CD4-positive, alpha-beta T cell (primary cell): ENCODE measurements at regions not wholly inside any gene's neighbourhood (a gene's known extent, or its start where the extent isn't known, plus 50 kb on each side); places are given as distances from the start of the nearest gene placed in this dataset.

Experiments
- ATAC-seq: fragments of 200-7000 bp; cut with Tn5 transposase; one replicate; pipeline ENCODE4 v1.10.0; 2022; ENCODE audit warnings: mild to moderate bottlenecking; ENCODE audit not compliant: poor library complexity
- CTCF ChIA-PET: fragments of 350-600 bp; sonication (Branson Sonifier 250); formaldehyde crosslinking; loops from one replicate; lab custom pipeline; 2021; ENCODE audit warnings: antibody characterized with exemption, inconsistent platforms; lab: Charles Lee
- POLR2A ChIA-PET: fragments of 350-600 bp; sonication (Branson Sonifier 250); formaldehyde crosslinking; loops from one replicate; lab custom pipeline; 2021; ENCODE audit warnings: antibody characterized with exemption, inconsistent platforms; lab: Charles Lee
- DNase-seq, 14 experiments: peaks; one replicate each; pipeline ENCODE4 v3.0.0-alpha.2; 2013 to 2020; ENCODE audit warnings: mixed read lengths in 2 of 14
- H3K27ac ChIP-seq, 2 donors: one replicate each; pipeline versions ENCODE4 v1.5.1 to v1.7.0; 2013; ENCODE audit warnings: low read length in 2 of 2, low read depth in 1 of 2, mild to moderate bottlenecking in 1 of 2
- H3K27me3 ChIP-seq, 2 experiments: 1 replicate in 1 of 2; 2 replicates in 1 of 2; pipeline versions ENCODE4 v1.6.1 to v1.7.0; 2013; ENCODE audit warnings: low read length in 2 of 2, control low read depth in 1 of 2, mild to moderate bottlenecking in 1 of 2, moderate library complexity in 1 of 2; ENCODE audit not compliant: insufficient read depth in 2 of 2, control insufficient read depth in 1 of 2
- H3K36me3 ChIP-seq: one replicate; pipeline ENCODE4 v1.6.1; 2013; ENCODE audit warnings: low read length, control low read depth; ENCODE audit not compliant: insufficient read depth
- H3K4me1 ChIP-seq: one replicate; pipeline ENCODE4 v1.6.1; 2013; ENCODE audit warnings: low read length, control low read depth; ENCODE audit not compliant: insufficient read depth
- H3K4me3 ChIP-seq: one replicate; pipeline ENCODE4 v1.5.1; 2013; ENCODE audit warnings: mild to moderate bottlenecking, low read length, moderate library complexity
- H3K9me3 ChIP-seq, 2 experiments: 1 replicate in 1 of 2; 2 replicates in 1 of 2; pipeline versions ENCODE4 v1.6.1 to v1.7.0; 2013; ENCODE audit warnings: low read length in 2 of 2, mild to moderate bottlenecking in 2 of 2, control low read depth in 1 of 2, moderate library complexity in 1 of 2; ENCODE audit not compliant: control insufficient read depth in 1 of 2, insufficient read depth in 1 of 2
- H3K27ac Mint-ChIP-seq: one replicate; pipeline ENCODE4 v1.8.0; 2020; ENCODE audit warnings: mixed read lengths
- H3K27me3 Mint-ChIP-seq: one replicate; pipeline ENCODE4 v1.8.0; 2021; ENCODE audit warnings: mixed read lengths
- H3K36me3 Mint-ChIP-seq: one replicate; pipeline ENCODE4 v1.8.0; 2021; ENCODE audit warnings: low read depth, mixed read lengths
- H3K4me1 Mint-ChIP-seq: one replicate; pipeline ENCODE4 v1.8.0; 2021; ENCODE audit warnings: low read depth, mixed read lengths
- H3K4me3 Mint-ChIP-seq: one replicate; pipeline ENCODE4 v1.8.0; 2020; ENCODE audit warnings: mild to moderate bottlenecking, mixed read lengths
- H3K9me3 Mint-ChIP-seq: one replicate; pipeline ENCODE4 v1.8.0; 2020; ENCODE audit warnings: mixed read lengths
- CTCF ChIP-seq: fragments of 200-600 bp; IDR thresholded peaks from one replicate; pipeline ENCODE4 v1.8.0; 2022; ENCODE audit warnings: antibody characterized with exemption, mild to moderate bottlenecking
- intact Hi-C, 2 experiments: fragments of 100-400 bp; cut with DNase I in 1 of 2; cut with micrococcal nuclease in 1 of 2; formaldehyde crosslinking; loops; one replicate each; pipeline versions ENCODE4 v1.15.1 to v1.9.0; 2023 to 2025; cut with DNase I, micrococcal nuclease

GRCh38 chr13:77412860-77413259 lies 86.0 kb upstream of the MYCBP2 start:
- Histone ChIP-seq H3K27me3 (no peaks in the 10 kb centered on the region), H3K36me3 (no peaks in the 10 kb centered on the region), H3K27ac (no peak overlapping the region), H3K9me3 (no peaks in the 10 kb centered on the region), H3K4me3 (no peak overlapping the region), H3K4me1 (no peaks in the 10 kb centered on the region)
- H3K4me3 Mint-ChIP-seq, result no peak overlapping the region
- intact Hi-C loops, result no loop called here
- no peak for DNase-seq
- no peaks in the 10 kb centered on the region for H3K27me3 Mint-ChIP-seq
- ChIA-PET POLR2A (no interaction called here), CTCF (no interaction called here)
- H3K27ac Mint-ChIP-seq, result no peak overlapping the region
- TF ChIP-seq CTCF, result no peak
- H3K9me3 Mint-ChIP-seq, result no peaks in the 10 kb centered on the region
- no peaks in the 10 kb centered on the region for H3K4me1 Mint-ChIP-seq
- H3K36me3 Mint-ChIP-seq, result no peaks in the 10 kb centered on the region
- ATAC-seq, result no peak

GRCh38 chr13:77412116-77412635 lies 85.3 kb upstream of the MYCBP2 start:
- TF ChIP-seq CTCF, result no peak
- H3K27me3 Mint-ChIP-seq, result no peaks in the 10 kb centered on the region
- no peaks in the 10 kb centered on the region for H3K36me3 Mint-ChIP-seq
- Histone ChIP-seq H3K9me3 (no peaks in the 10 kb centered on the region), H3K36me3 (no peaks in the 10 kb centered on the region), H3K4me1 (no peaks in the 10 kb centered on the region), H3K27ac (no peak overlapping the region), H3K4me3 (no peak overlapping the region), H3K27me3 (no peaks in the 10 kb centered on the region)
- no peaks in the 10 kb centered on the region for H3K4me1 Mint-ChIP-seq
- DNase-seq (no peak), ATAC-seq (no peak)
- H3K27ac Mint-ChIP-seq, result no peak overlapping the region
- no peaks in the 10 kb centered on the region for H3K9me3 Mint-ChIP-seq
- intact Hi-C loops, result no loop called here
- no peak overlapping the region for H3K4me3 Mint-ChIP-seq
- ChIA-PET POLR2A (no interaction called here), CTCF (no interaction called here)

GRCh38 chr13:77409412-77409811 lies 82.5 kb upstream of the MYCBP2 start:
- H3K27me3 Mint-ChIP-seq, result no peaks in the 10 kb centered on the region
- Histone ChIP-seq H3K4me3 (no peak overlapping the region), H3K27ac (no peak overlapping the region), H3K4me1 (no peaks in the 10 kb centered on the region), H3K9me3 (no peaks in the 10 kb centered on the region), H3K27me3 (no peaks in the 10 kb centered on the region), H3K36me3 (no peaks in the 10 kb centered on the region)
- no peak overlapping the region for H3K27ac Mint-ChIP-seq
- no peaks in the 10 kb centered on the region for H3K36me3 Mint-ChIP-seq
- ChIA-PET POLR2A (no interaction called here), CTCF (no interaction called here)
- DNase-seq, result no peak
- no peak overlapping the region for H3K4me3 Mint-ChIP-seq
- intact Hi-C loops, result no loop called here
- no peak for ATAC-seq
- no peaks in the 10 kb centered on the region for H3K9me3 Mint-ChIP-seq
- H3K4me1 Mint-ChIP-seq, result no peaks in the 10 kb centered on the region
- TF ChIP-seq CTCF, result no peak
